ENCODE measurements at regions not wholly inside any gene's neighbourhood (a gene's known extent, or its start where the extent isn't known, plus 50 kb on each side); places are given as distances from the start of the nearest gene placed in this dataset.

GRCh38 chr2:125037135-125037653 lies 1012.1 kb downstream of the CNTNAP5 start:
- no peak for DNase-seq (ENCODE audit: extremely low spot score, insufficient read length, low read depth)

GRCh38 chr2:125041846-125042245 lies 1016.8 kb downstream of the CNTNAP5 start:
- FAIRE-seq (no peak), DNase-seq (ENCODE audit: extremely low spot score, insufficient read length, low read depth) (no peak)

More at GRCh38 chr2:125037135-125037653, 1012.1 kb downstream of the CNTNAP5 start:
- no peak for FAIRE-seq

GRCh38 chr2:125042727-125043126 lies 1017.6 kb downstream of the CNTNAP5 start:
- FAIRE-seq (no peak), DNase-seq (ENCODE audit: extremely low spot score, insufficient read length, low read depth) (no peak)

GRCh38 chr2:125070726-125071505 lies 1045.8 kb downstream of the CNTNAP5 start:
- FAIRE-seq (no peak), DNase-seq (ENCODE audit: extremely low spot score, insufficient read length, low read depth) (no peak)

- DNase-seq (ENCODE audit: extremely low spot score, insufficient read length, low read depth) (no peak), FAIRE-seq (no peak)
Measured at GRCh38 chr2:125073440-125073839, 1048.4 kb downstream of the CNTNAP5 start.

GRCh38 chr2:125085904-125086303 lies 1060.8 kb downstream of the CNTNAP5 start:
- no peak for DNase-seq (ENCODE audit: extremely low spot score, insufficient read length, low read depth)

GRCh38 chr2:125086313-125087184 lies 1061.5 kb downstream of the CNTNAP5 start:
- DNase-seq (ENCODE audit: extremely low spot score, insufficient read length, low read depth) = no peak

More at GRCh38 chr2:125085904-125086303, 1060.8 kb downstream of the CNTNAP5 start:
- no peak for FAIRE-seq

GRCh38 chr2:125092276-125093009 lies 1067.4 kb downstream of the CNTNAP5 start:
- FAIRE-seq = no peak
- no peak for DNase-seq (ENCODE audit: extremely low spot score, insufficient read length, low read depth)

More at GRCh38 chr2:125086313-125087184, 1061.5 kb downstream of the CNTNAP5 start:
- FAIRE-seq = no peak

GRCh38 chr2:125095826-125096225 lies 1070.7 kb downstream of the CNTNAP5 start:
- DNase-seq (ENCODE audit: extremely low spot score, insufficient read length, low read depth) (no peak), FAIRE-seq (no peak)

GRCh38 chr2:125106710-125107109 lies 1081.6 kb downstream of the CNTNAP5 start:
- DNase-seq (ENCODE audit: extremely low spot score, insufficient read length, low read depth) (no peak), FAIRE-seq (no peak)

GRCh38 chr2:125107446-125107845 lies 1082.4 kb downstream of the CNTNAP5 start:
- DNase-seq (ENCODE audit: extremely low spot score, insufficient read length, low read depth) = no peak
- no peak for FAIRE-seq

GRCh38 chr2:125108251-125108650 lies 1083.2 kb downstream of the CNTNAP5 start:
- FAIRE-seq (no peak), DNase-seq (ENCODE audit: extremely low spot score, insufficient read length, low read depth) (no peak)

GRCh38 chr2:125125902-125126301 lies 1100.8 kb downstream of the CNTNAP5 start:
- FAIRE-seq (no peak), DNase-seq (ENCODE audit: extremely low spot score, insufficient read length, low read depth) (no peak)

GRCh38 chr2:125160947-125161346 lies 1135.9 kb downstream of the CNTNAP5 start:
- no peak for FAIRE-seq
- DNase-seq (ENCODE audit: extremely low spot score, insufficient read length, low read depth) = no peak

GRCh38 chr2:125167152-125167551 lies 1142.1 kb downstream of the CNTNAP5 start:
- DNase-seq (ENCODE audit: extremely low spot score, insufficient read length, low read depth) = no peak
- no peak for FAIRE-seq

GRCh38 chr2:125167820-125168219 lies 1142.7 kb downstream of the CNTNAP5 start:
- no peak for FAIRE-seq
- no peak for DNase-seq (ENCODE audit: extremely low spot score, insufficient read length, low read depth)

- no peak for FAIRE-seq
Measured at GRCh38 chr2:125168442-125168841, 1143.4 kb downstream of the CNTNAP5 start.

GRCh38 chr2:125169022-125169763 lies 1144.1 kb downstream of the CNTNAP5 start:
- FAIRE-seq (no peak), DNase-seq (ENCODE audit: extremely low spot score, insufficient read length, low read depth) (no peak)

More at GRCh38 chr2:125168442-125168841, 1143.4 kb downstream of the CNTNAP5 start:
- no peak for DNase-seq (ENCODE audit: extremely low spot score, insufficient read length, low read depth)

- no peak for FAIRE-seq
- DNase-seq (ENCODE audit: extremely low spot score, insufficient read length, low read depth) = no peak
Measured at GRCh38 chr2:125169764-125170146, 1144.7 kb downstream of the CNTNAP5 start.

Data from GM18507 (cell line).